ENCODE measurements at regions not wholly inside any gene's neighbourhood (a gene's known extent, or its start where the extent isn't known, plus 50 kb on each side); places are given as distances from the start of the nearest gene placed in this dataset.

DNA sequence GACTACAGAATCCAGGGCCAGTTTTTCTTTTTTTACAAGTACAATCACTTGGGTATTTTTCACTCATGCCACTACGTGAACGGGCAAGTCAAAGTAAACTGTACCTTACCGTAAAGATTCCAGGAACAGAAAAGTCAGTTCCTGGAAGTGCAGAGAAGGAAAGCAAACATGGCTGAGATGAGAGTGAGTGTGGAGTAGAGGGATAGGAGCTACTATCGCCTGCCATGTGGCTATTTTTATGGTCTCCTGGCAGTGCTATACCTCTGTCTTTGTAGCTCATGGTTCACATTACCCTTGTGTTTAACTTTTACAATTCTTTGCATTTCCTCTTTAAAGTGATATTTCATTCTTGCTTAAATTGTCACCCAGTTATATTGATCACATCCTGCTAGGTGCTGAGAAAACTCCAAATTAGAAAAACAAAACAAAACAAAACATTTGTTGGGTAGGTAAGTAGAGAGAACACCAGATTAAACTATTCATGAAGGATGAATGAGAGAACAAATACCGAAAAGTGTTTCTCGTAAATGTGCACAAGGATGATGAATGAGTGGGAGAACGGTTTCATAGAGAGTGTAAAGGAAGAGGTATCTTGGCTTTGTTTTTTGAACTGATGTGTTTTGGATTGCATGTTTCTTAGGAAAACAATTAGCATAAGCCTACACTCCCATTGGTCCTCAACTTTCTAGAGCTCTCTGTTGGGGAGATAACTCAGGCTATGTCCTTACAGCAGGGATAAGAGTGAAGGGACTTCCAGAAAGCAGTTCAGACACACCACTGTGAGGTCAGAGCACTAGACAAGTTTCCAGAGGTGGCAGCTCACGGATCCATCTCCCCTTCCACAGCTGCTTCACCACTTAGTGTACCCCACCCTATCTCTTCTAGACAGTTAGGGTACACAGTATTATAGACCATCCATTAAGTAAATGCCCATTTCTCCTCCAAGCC, 163.7 kb downstream of the IPO8 start:
- TF ChIP-seq, protein P1, sequence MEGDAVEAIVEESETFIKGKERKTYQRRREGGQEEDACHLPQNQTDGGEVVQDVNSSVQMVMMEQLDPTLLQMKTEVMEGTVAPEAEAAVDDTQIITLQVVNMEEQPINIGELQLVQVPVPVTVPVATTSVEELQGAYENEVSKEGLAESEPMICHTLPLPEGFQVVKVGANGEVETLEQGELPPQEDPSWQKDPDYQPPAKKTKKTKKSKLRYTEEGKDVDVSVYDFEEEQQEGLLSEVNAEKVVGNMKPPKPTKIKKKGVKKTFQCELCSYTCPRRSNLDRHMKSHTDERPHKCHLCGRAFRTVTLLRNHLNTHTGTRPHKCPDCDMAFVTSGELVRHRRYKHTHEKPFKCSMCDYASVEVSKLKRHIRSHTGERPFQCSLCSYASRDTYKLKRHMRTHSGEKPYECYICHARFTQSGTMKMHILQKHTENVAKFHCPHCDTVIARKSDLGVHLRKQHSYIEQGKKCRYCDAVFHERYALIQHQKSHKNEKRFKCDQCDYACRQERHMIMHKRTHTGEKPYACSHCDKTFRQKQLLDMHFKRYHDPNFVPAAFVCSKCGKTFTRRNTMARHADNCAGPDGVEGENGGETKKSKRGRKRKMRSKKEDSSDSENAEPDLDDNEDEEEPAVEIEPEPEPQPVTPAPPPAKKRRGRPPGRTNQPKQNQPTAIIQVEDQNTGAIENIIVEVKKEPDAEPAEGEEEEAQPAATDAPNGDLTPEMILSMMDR (IDR thresholded peaks at IDR 0.05; ENCODE audit: insufficient read depth, low read depth, low read length), result no peak
- TF ChIP-seq EZH2 (IDR thresholded peaks at IDR 0.05; ENCODE audit: insufficient read depth, low read length), result no peak
